ENCODE measurements at regions not wholly inside any gene's neighbourhood (a gene's known extent, or its start where the extent isn't known, plus 50 kb on each side); places are given as distances from the start of the nearest gene placed in this dataset.

DNA sequence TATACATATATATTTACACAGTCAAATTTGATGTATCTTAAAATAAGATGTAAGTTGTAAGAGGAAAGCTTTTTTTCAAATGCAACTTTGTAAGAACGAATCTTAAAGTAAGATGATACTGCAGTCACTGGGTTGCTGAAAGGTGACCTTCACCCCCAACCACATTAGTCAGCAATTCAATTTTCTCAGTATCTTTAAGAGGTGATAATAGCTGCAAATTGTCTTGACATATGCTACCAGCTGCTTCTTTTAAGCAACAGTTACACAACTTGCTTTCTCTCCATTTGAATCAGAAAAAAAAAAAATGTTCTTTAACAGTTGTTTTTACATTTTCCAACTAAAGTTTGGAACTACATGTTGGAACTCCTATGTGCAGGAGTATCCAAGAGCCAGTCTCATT lies 246.6 kb upstream of the CCNG1 start:
- TF ChIP-seq, protein P1, sequence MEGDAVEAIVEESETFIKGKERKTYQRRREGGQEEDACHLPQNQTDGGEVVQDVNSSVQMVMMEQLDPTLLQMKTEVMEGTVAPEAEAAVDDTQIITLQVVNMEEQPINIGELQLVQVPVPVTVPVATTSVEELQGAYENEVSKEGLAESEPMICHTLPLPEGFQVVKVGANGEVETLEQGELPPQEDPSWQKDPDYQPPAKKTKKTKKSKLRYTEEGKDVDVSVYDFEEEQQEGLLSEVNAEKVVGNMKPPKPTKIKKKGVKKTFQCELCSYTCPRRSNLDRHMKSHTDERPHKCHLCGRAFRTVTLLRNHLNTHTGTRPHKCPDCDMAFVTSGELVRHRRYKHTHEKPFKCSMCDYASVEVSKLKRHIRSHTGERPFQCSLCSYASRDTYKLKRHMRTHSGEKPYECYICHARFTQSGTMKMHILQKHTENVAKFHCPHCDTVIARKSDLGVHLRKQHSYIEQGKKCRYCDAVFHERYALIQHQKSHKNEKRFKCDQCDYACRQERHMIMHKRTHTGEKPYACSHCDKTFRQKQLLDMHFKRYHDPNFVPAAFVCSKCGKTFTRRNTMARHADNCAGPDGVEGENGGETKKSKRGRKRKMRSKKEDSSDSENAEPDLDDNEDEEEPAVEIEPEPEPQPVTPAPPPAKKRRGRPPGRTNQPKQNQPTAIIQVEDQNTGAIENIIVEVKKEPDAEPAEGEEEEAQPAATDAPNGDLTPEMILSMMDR (IDR thresholded peaks at IDR 0.05; ENCODE audit: low read depth, low read length) = no peak
- no peak for TF ChIP-seq MYC (IDR thresholded peaks at IDR 0.05; ENCODE audit: low read depth, low read length)
- TF ChIP-seq, protein P2, sequence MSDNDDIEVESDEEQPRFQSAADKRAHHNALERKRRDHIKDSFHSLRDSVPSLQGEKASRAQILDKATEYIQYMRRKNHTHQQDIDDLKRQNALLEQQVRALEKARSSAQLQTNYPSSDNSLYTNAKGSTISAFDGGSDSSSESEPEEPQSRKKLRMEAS (IDR thresholded peaks at IDR 0.05; ENCODE audit: low read depth, low read length) = no peak

All from NB4 (cell line).